CD4-positive, alpha-beta T cell treated with Interleukin-21 for 1 hour (primary cell): ENCODE measurements at regions not wholly inside any gene's neighbourhood (a gene's known extent, or its start where the extent isn't known, plus 50 kb on each side); places are given as distances from the start of the nearest gene placed in this dataset.
A peak's percentile ranks its signal among the peaks of the same experiment; 100 is the strongest.

ENCODE experiments used
- DNase-seq: peaks from one replicate; pipeline ENCODE4 v3.0.0-alpha.2; 2020

DNA sequence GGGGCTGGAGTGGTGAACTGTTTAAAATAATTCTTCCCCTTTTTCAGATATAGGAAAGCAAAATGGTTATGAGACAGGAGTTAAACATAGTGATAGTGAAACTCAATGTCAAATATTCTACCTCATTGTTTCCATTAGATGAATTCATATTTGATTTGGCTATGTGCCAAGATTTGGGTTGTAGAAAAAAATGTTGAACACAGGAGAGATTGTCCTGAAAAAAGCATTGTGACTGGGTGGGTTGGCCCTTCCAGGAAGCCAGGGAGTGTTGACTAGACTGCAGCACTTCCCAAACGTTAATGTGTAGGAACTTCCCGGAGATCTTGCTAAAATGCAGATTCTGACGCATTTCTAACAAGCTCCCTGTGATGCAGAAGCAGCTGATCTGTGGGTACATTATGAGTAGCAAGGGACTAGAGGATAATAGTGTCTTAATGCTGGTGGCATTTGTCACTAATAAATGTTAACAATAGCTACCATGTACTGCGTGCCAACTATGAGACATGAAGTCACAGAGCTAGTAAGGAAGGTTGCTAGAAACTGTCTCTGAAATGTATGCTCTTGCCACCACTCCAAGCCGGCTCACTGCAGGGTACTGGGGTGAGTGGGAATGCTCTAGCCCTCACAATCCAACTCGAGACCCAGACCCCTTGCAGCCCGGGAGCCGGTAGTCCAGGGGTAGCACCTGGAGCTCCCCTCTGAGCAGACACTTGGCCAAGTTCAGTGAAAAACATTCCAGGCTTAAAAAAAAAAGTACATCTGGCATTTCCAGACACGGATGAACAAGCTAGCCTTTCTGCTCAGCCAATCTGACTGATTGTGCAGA is 120.6 kb downstream of the CD47 start:
- no peak for DNase-seq

DNA sequence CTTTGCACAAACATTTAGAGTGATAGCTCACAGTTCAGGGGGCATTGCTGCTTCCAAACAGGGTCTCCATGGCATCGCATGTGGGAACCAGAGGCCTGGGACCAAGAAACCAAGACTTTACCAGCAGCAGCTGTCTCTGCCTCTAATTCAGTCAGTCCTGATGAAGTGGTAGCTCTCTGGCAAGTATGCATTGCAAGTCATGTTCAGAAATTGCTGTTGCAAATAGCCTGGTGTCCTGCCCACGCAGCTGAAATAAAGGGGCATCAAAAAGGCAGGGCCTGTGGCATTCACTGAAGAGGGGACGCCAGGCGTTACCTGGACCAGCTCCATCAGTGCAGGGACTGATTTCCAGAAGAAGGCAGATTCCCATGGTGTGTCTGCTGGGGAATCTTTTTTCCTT is 121.3 kb downstream of the CD47 start:
- DNase-seq = no peak

DNA sequence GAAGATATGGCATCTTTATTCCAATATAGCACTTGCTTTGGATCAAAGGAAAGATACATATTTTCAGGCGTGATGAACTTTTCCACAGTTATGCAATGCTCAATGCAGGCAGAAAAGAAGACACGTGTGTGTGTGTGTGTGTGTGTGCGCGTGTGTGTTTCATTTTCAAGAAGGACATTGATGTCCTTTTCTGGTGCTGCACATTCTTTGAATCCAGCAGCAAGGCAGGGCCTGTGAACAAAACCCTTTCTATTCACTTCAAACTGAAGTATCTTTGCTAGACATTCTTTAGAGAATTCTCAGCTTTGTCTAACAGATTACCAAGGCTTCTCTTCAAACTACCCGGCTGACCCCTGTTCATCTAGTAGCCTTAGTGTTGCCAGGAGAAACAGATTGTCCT is 124.6 kb downstream of the CD47 start:
- no peak for DNase-seq

DNA sequence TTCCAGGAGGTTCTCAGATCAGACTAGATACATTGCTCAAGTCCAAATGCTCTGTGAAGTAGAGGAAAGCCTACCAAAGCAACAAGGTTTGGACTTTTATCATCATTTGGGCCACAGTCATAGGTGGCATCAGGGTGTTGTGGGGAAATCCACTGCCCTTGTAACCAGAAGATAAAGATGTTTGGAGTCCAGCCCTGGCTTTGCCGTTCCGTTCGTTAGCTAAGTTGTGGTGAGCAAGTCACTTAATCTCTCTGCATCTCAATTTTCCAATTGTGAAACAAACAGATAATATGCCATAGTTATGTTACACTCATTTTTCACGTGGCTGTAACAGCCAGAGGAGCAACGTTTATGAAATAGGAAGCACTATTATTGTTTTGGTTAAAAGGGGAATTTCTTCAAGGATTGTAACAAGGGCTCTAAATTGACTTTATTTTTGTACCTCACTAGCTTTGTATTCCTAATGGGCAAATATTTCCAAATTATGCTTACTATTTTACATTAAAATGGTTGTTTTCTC is 125.6 kb downstream of the CD47 start:
- DNase-seq = no peak

DNA sequence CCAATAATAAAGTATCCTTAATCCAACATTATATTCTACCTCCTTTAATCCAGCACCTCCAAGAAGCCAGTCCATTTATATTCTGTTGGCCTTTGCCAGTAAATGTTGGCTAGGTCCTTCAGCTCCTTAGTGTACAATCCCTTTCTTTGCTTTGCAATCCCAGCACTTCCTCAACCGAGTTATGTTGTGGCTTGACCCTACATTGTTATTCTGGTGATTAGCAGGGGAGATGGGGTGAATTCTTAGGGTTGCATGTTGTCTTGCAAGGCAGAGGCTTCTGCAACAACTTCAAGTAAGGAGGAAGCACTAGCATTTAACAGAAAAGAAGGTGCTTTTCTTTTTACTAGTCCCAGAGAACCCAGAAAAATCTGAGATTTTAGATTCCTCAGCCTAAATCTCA is 127.2 kb downstream of the CD47 start:
- no peak for DNase-seq

DNA sequence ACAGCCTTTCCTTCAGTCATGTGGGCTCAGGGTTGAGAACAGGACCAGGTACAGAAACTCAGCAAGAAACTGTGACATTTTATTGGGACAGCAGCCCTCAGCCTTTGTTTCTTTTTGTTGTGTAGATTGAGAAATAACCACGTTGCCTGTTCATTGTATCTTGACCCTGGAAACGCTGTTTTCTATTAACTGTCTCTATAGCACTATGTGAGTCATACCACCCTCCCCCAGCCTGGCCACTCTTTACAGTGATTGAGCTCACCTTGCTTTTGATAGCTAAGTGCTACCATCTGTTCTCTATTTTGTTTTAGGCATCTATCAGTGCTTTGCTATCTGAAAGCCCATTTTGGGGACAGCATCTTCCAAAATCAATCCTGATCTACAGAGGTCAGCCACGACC is 127.9 kb downstream of the CD47 start:
- DNase-seq = no peak

DNA sequence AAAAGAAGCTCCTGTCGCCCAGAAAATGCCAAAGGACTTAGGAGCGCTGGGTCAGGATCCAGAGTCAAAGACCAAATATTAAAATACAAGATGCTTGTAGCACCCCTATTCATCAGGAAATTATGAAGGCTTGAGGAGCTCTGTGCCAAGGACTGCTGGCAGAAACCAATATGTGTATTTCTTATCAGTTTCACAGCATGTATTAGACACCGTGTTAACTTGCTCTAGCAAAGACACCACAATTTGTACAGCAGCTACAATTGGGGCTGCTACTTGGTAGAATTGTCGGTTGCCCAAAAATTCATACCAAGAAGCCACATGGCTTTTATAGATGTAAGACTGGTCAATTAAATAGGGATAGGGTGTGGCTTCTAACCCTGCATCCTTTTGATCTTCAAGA is 128.8 kb downstream of the CD47 start:
- no peak for DNase-seq

DNA sequence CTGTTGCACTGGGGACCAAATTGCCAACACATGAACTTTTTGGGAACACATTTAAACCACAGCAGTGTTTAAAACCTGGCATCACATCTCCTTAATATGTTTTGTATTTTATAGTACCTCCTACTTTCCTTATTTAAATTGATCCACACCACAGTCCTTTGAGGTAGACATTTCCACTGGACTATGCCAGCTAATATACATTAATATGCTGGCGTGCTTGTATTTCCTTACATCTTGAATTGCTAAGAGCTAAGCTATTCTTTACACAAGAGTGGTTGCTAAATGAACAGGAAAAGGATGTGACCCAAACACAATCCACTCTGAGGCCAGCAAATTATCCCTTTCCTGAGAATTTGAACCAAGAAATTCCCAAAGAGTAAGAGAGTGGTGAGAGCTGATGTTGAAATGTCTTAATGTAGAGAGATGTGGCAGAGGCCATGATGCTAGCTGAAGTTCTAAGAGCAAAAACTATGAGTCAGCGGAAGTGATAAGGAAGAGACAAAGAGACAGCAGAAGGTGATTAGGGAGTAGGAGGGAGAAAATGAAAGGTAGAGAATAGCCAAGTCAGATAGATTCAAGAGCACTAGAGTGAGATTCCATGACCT is 131.2 kb downstream of the CD47 start:
- no peak for DNase-seq

DNA sequence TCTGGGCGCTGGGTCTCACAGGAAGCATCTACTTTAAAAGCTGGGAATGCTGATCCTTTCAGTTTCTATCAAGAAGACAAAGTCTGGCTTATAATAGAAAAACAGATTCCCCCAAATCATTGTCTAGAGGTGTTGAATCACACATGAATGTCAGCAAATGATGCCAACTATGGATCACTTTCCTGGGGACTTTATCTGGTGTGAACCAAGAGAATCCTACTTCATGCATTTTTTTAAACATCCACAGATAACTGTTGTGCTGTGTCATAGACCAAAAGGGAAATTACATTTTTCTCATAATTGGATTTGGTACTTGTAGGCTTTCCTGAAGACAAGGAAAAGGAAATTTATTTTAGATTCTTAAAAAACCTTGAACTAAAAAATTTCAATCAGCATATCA is 132.7 kb downstream of the CD47 start:
- DNase-seq = no peak

DNA sequence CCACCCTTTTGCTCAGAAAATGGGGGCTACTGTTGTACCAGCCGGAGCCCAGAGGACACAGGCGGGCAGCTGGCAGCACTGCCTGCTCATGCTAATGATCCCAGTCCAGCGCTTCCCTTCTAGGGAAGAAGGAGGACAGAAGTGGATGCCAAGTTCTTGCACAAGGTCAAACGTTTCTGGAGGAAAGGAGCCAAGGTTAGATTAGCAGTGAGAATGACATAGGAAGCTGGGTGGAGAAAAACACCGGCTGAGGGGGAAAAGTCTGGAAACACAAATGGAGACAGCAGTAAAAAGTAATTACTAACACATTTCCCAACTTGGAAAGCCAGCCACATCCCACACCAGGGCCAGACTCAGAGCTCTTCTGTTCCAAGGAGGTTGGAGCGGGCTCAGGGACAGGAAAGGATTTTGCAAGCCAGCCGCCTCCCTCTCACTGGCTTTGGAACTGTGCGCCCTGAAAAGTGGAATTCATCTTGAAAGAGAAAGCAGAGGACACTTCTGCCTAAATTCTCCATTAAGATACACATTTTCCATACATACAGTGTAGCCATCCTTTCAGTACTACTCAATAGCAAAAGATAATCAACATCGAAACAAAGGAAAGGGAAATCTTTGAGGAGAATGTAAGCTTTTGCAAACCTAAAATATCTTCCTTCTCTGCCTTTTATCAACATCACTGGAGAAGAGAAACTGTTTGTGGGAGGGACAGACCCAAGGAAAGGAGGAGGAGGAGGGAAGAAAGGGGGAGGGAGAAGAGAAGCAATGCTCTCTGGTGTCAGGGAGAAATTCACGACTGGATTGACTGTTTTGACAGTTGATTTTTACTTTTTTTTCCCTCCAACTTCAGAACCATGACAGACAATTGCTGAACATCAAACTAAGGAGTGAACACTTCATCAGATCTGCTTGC is 133.6 kb downstream of the CD47 start:
- no peak for DNase-seq

DNA sequence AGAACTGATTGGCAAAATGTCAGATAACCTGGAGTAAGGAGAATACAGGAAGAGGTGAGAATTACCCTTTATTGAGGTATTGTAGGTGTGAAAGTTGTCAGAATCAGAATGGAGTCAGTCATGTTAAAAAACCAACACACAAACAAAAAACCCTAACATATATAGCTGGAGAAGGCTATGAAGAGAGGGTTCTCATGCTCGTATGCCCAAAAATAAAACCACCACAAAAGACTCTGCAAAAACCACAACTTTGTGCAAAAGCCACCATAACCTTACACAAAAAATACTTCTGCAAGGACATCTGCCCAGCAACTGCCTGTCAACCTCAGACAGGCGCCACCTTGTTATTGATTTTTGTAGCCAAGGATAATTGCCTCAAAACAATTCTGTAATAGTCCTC is 136.0 kb downstream of the CD47 start:
- peak; percentile 21 for DNase-seq

DNA sequence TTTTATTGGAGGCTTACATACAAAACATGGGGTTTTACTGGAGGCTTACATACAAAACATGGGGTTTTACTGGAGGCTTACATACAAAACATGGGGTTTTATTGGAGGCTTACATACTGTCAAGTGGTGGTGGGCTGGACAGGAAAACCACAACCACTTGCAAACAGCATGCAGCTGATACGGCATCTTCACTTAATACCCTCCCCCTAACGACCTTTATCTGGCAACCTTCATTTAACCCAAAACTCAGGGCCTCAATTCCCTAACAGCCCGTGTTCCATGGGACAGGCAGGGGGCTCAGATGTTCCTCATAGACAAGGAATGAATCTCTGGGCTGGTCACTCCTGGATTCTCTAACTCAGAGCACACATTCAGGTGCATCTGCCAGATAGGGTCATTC is 137.1 kb downstream of the CD47 start:
- DNase-seq = no peak

DNA sequence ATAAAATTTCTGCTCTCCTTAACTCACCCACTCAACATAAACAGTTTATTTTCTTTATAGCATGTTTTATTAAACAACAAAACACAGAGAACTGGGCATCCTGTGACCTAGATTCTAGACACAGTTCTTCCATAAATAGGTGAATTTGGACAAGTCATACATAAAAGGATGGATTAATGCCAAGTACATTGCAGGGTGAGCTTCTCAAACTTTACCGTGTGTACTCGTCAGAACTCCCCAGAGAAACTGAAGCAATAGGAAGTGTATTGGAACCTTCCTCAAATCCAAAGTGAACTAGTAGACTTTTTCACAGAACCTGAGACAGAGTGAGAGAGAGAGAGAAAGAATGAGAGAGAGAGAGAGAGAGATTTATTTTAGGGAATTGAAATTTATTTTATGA is 139.7 kb downstream of the CD47 start:
- DNase-seq = no peak

DNA sequence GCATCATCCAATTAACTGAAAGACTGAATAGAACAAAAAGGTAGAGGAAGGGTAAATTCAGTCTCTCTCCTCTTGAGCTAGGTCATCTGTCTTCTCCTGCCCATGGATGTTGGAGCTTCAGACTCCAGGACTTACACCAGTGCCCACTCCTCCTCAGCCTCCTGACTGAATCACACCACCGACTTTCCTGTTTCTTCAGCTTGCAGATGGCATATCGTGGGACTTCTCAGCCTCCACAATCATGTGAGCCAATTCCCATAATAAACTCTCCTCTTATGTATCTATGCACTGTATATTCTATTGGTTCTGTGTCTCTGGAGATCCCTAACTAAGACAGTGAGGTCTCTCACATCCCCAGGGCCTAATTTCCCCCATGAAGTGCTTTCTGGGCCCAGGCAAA is 140.4 kb downstream of the CD47 start:
- DNase-seq = no peak

DNA sequence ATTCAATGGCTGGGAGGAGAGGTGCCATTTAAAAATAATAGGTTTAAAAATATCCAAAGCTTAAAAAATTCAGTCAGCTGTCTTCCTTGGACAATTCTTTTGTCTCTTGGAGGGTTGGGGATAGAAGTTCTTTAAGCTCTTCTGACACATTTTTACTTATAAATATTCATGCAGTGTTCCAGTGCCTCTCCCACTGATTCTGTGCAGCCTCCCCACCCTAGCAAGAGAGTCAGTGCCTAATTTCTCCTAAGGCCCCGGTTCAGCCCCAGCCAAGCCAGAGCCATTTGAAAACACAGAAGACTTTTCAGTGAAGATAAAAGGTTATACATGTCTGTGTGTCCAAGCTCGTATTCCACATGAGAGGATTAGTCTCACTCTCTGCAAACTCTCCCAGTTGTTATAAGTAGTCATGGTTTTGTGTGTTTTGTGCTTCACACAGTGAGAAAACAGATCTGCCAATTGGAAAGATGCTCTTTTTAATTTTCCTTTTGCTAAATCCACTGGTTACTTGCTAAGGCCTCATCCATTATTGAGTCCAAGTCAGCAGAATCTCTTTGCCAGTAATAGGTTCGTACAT is 141.3 kb downstream of the CD47 start:
- no peak for DNase-seq

DNA sequence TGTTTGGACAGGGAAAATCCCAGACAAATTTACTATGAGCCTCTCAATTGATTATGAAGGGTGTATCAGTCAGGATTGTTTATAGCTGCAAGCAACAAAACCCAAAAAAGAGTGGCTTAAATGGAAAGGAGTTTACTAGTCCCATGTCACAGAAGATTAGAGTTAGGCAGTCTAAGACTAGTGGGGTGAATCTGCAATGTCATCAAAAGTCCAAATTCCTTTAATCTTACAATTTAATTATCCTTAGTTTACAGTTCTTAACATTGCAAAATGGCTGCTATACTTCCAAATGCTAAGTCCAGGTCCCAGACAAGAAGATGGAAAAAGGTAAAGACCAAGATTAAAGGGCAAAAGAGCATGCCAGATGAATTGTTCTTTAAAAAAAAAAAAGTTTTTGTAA is 143.6 kb downstream of the CD47 start:
- DNase-seq = no peak

DNA sequence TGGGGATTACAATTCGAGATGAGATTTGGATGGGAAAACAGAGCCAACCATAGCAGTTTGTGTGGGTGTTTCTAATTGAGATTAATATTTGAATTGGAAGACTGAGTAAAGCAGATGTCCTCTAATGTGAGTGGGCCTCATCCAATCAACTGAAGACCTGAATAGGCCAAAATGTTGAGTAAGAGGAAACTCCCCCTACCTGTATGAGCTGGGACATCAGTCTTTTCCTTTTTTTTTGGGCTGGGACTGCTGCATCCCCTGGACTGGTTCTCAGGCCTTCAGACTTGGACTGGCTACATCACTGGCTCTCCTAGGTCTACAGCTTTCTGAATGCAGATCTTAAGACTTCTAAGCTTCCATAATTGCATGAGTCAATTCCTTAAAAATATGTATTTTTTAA is 144.1 kb downstream of the CD47 start:
- DNase-seq = no peak

DNA sequence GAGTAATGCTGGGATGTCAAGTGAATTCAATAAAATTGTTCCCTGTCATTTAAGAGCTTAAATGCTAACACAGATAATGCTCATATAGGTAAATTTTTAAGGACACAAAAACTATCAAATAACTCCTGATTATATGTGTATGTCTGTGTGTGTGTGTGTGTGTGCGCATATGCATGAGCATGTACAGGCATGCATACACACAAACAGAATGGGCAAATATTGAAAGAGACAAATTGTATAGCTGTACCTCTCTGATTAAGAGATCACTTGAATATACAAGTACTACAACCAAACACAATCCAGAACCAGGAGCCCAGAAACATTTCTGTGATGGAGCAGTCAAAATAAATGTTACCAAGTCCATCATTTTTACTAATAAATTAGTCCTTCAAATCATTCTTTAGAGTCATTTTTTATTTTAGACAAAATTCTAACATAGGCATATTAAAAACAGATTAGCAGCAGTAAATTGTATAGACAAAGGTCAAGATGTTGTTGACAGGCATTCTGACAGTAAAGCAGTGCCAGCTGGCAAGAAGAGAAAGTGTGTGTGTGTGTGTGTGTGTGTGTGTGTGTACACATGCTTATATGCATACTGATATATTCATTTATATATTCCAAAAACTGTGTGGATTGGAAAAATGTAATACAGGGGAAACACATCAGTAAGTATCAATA is 145.3 kb downstream of the CD47 start:
- no peak for DNase-seq

DNA sequence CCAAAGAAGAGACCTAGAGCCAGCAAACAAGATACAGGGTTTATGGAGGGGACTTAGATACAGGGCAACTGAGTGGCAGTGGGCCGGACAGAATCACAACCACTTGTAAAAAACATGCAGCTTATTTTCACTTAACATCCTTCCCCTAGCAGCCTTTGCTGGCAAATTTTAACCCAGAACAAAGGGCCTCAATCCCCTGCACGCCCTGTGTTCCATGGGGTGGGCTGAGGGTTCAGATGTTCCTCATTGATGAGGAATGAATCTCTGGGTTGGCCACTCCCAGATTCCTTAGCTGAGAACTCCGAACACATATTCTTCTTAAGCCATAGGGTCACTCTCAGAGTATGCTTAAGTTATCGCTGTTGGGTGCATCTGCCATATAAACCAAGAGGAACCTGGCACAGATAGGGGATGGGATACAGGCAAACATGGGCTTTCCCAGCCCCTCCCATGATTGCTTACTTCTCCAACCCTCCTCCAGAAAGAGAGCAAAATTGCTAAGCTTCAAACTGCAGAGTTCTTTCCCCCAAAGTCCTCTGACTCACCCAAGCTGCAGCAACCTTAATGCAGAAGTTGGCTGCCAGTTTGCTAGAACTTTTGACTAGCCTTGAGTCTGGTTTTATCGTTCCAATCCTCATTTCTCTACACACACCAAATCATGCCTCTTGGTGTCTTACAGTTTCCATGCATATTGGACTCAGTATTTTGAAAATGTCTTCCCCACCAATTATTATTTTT is 146.9 kb downstream of the CD47 start:
- DNase-seq = no peak

DNA sequence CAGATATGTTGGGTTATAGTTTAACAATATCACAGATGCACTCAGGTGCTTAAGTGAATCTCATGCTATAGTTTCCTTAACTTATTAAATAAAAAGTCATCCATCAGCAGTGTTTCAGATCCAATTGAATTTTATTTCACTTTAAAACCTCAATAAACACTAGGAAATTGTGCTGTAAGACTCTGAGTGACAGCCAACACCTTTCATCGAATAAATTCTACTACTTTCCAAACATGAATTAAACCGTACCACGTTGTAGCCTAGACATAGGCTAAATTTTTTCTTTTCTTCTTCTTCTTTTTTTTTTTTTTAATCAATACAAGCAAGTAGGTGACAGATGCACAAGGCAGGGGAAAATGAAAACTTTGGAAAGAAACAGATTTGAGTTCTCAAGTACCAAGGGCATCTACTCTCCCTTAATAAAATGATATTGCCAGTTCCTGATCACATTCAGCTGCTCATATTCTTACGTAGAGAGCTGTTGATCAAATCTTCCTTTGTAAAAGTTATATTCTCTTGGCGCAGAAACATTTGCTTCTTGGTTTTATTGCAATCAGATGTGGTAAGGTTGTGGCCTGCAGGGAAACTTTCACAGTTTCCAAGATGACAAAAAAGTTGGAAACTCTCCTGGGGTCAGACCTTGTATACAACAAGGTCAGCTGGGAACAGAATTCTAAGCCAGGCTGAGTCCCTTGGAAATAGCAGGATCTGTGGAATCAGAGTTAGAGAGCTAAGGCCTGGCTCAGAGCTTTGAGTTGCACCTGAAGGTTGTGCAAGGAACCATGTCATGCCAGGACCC is 147.7 kb downstream of the CD47 start:
- no peak for DNase-seq

DNA sequence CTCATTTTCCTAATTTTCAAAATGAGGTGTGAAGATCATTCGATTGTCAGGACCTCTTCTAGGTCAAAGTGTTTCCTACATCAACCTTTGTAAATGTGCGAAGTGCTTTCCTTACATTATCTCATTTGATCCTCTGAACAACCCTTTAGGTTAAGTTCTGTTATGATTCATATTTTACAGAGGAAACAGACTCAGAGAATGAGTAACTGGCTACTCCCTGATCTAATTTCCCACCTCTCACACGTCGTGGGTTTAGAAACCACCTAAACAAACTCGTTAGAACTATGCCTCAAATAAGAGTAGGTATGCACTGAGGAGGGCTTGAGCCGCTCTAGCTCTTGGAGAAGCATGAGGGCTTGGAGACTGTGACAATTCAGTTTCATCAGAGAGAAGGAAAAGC is 148.6 kb downstream of the CD47 start:
- DNase-seq = no peak
